GM06990 (cell line): ENCODE measurements at regions not wholly inside any gene's neighbourhood (a gene's known extent, or its start where the extent isn't known, plus 50 kb on each side); places are given as distances from the start of the nearest gene placed in this dataset.
A peak's percentile ranks its signal among the peaks of the same experiment; 100 is the strongest.

Experiments used
- DNase-seq: peaks from one replicate; pipeline ENCODE4 v3.0.0-alpha.2; 2011; ENCODE audit not compliant: insufficient read length; ENCODE audit errors: extremely low read depth
- H3K27me3 ChIP-seq: replicated peaks from 2 replicates; pipeline ENCODE4 v1.6.0; 2011; ENCODE audit warnings: low read length; ENCODE audit not compliant: control insufficient read depth, insufficient read depth
- H3K36me3 ChIP-seq: 2 replicates; pipeline ENCODE4 v1.5.1; 2011; ENCODE audit warnings: low read length; ENCODE audit not compliant: control insufficient read depth, insufficient read depth
- H3K4me3 ChIP-seq: replicated peaks from 2 replicates; pipeline ENCODE4 v1.5.1; 2011; ENCODE audit warnings: low read depth, mild to moderate bottlenecking, control low read depth, low read length
- TF ChIP-seq, protein P1 (sequence below): IDR thresholded peaks from 2 replicates; pipeline ENCODE4 v1.5.1; 2011; ENCODE audit warnings: low read length, control low read depth, mild to moderate bottlenecking, inconsistent platforms; ENCODE audit not compliant: insufficient read depth, poor library complexity, severe bottlenecking

DNA sequence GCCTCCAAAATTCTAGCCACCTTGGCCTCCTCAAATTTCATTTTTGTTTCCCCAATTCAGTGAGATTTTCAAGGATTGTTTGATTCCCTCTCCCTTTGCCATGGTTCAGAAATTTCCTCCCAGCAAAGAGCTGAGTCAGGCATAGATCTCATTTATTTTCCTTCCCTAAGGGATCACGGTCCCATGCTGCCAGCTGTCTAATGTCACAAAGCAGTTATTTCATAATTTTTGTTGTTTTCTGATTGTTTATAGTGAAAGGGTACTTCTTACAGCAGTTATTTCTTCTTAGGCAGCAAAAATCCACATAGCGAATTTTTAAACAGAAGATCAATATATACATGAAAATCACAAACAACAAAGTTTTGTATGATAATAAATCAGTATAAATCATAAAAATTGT is 470.5 kb upstream of the MAGEB18 start:
- no peak overlapping the region for H3K4me3 ChIP-seq
- no peaks in the 10 kb centered on the region for H3K36me3 ChIP-seq
- no peak for DNase-seq
- TF ChIP-seq, protein P1, sequence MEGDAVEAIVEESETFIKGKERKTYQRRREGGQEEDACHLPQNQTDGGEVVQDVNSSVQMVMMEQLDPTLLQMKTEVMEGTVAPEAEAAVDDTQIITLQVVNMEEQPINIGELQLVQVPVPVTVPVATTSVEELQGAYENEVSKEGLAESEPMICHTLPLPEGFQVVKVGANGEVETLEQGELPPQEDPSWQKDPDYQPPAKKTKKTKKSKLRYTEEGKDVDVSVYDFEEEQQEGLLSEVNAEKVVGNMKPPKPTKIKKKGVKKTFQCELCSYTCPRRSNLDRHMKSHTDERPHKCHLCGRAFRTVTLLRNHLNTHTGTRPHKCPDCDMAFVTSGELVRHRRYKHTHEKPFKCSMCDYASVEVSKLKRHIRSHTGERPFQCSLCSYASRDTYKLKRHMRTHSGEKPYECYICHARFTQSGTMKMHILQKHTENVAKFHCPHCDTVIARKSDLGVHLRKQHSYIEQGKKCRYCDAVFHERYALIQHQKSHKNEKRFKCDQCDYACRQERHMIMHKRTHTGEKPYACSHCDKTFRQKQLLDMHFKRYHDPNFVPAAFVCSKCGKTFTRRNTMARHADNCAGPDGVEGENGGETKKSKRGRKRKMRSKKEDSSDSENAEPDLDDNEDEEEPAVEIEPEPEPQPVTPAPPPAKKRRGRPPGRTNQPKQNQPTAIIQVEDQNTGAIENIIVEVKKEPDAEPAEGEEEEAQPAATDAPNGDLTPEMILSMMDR, result no peak
- H3K27me3 ChIP-seq, result no peaks in the 10 kb centered on the region

DNA sequence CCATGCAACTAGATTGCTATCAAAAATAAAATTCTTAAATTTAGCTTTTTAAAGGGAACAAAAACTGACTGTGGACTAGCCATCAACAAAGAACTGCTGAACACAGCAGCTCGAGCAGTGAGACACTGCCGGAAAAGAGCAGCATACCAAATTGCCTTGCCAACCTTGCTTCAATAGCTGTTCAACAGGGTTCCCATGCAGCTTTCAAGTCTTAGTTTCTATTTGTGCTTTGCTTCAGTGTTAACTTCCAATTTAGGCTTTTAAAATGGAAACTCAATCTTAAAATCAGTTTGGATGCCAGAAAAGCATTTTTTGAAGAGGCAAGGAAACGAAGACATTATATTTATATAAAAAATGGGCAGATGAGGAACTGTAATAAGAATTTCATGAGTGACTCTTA is 463.4 kb upstream of the MAGEB18 start:
- TF ChIP-seq, protein P1, result no peak
- DNase-seq, result no peak
- Histone ChIP-seq H3K4me3 (no peak overlapping the region), H3K36me3 (no peaks in the 10 kb centered on the region), H3K27me3 (no peaks in the 10 kb centered on the region)

GRCh38 chrX:25701876-25702275 is 436.3 kb upstream of the MAGEB18 start:
- Histone ChIP-seq H3K27me3 (no peaks in the 10 kb centered on the region), H3K36me3 (no peaks in the 10 kb centered on the region), H3K4me3 (no peak overlapping the region)
- DNase-seq, result no peak
- TF ChIP-seq, protein P1, result no peak

- Histone ChIP-seq H3K27me3 (no peaks in the 10 kb centered on the region), H3K36me3 (no peaks in the 10 kb centered on the region), H3K4me3 (no peak overlapping the region)
- TF ChIP-seq, protein P1, result no peak
- no peak for DNase-seq
Observed at GRCh38 chrX:25717122-25717521, 421.0 kb upstream of the MAGEB18 start.

- no peaks in the 10 kb centered on the region for H3K36me3 ChIP-seq
- no peaks in the 10 kb centered on the region for H3K27me3 ChIP-seq
- TF ChIP-seq, protein P1, result peak; percentile 32
- no peak for DNase-seq
- H3K4me3 ChIP-seq, result no peak overlapping the region
Observed at GRCh38 chrX:25721564-25721963, 416.6 kb upstream of the MAGEB18 start.

DNA sequence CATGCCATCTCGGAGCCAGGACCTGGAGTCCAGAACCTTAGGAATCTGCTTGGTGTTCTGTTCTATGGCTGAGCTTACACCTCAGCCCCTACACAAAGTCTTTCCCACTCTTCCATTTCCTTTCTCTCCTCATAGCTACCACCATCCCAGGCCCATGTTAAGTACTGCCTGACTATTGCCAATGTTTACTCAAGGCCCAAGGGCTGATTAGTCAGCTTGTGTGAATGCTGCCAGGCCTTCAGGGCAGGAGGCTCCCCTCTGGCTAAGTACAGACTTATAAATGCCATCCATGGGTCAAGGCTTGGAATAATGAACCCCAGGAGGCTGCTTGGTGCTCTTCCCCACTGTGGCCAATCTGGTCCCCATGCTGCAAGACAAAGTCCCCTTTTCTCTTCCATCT is 411.6 kb upstream of the MAGEB18 start:
- Histone ChIP-seq H3K4me3 (no peak overlapping the region), H3K27me3 (no peaks in the 10 kb centered on the region), H3K36me3 (no peaks in the 10 kb centered on the region)
- DNase-seq, result no peak
- TF ChIP-seq, protein P1, result no peak
